ENCODE measurements at regions not wholly inside any gene's neighbourhood (a gene's known extent, or its start where the extent isn't known, plus 50 kb on each side); places are given as distances from the start of the nearest gene placed in this dataset.

DNA sequence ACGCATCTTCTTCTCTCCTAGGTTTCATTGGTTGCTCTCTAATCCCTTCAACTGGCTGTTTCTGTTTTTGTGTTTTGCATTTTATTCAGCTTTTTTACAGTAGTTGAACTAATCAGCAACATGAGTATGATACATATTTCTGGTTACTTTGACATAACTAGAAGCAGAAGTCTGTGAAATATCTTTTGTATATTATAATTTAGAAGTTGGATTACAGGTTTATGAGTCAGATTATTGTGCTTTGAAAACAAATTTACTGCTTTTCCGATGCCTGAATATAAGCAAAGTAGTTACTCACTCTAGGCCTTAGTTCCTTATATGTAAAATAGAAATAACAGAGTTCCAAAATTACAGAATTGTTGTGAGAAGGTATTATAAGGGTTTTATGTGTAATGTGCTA is 96.2 kb upstream of the MEOX2 start:
- TF ChIP-seq, protein P1, sequence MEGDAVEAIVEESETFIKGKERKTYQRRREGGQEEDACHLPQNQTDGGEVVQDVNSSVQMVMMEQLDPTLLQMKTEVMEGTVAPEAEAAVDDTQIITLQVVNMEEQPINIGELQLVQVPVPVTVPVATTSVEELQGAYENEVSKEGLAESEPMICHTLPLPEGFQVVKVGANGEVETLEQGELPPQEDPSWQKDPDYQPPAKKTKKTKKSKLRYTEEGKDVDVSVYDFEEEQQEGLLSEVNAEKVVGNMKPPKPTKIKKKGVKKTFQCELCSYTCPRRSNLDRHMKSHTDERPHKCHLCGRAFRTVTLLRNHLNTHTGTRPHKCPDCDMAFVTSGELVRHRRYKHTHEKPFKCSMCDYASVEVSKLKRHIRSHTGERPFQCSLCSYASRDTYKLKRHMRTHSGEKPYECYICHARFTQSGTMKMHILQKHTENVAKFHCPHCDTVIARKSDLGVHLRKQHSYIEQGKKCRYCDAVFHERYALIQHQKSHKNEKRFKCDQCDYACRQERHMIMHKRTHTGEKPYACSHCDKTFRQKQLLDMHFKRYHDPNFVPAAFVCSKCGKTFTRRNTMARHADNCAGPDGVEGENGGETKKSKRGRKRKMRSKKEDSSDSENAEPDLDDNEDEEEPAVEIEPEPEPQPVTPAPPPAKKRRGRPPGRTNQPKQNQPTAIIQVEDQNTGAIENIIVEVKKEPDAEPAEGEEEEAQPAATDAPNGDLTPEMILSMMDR (IDR thresholded peaks at IDR 0.05): no peak
- TF ChIP-seq POLR2A (IDR thresholded peaks at IDR 0.05): no peak
